ENCODE measurements at regions not wholly inside any gene's neighbourhood (a gene's known extent, or its start where the extent isn't known, plus 50 kb on each side); places are given as distances from the start of the nearest gene placed in this dataset.

DNA sequence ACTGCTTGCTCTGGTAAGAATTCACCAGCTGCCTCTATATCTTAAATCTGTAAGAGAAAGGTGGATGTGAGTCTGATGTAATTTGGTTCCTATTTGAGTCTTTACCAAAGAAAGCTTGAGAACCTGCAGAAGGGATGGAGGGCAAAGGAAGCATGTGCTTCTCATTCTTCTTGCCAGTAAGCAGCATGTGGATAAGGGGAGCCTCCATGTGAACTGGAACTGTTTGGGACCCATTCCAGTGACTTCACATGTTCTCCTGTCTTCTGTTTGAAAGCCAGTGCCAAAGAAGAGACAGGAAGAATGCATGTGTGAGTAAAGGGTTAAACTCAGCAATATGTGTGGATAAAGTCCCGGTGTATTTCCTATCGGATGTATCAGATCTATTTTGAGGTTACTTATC is 119.6 kb upstream of the ADGRL2 start:
- peak overlapping the region; percentile 99 for H2BK12ac ChIP-seq (ENCODE audit: low read depth, low read length)

More for the DNA sequence above, 119.6 kb upstream of the ADGRL2 start:
- Histone ChIP-seq H2BK15ac (ENCODE audit: low read length) (no peak overlapping the region), H3K9ac (replicated peaks in 1 of 4; ENCODE audit: extremely low read depth in 1 of 4, low read depth in 3 of 4, low read length in 3 of 4) (no peak overlapping the region), H2AK5ac (ENCODE audit: low read depth, low read length) (peak overlapping the region; percentile 97; the same call in 1 of the 2 replicates), H3K23ac (ENCODE audit: insufficient read length) (no peak overlapping the region), H2BK120ac (replicated peaks; ENCODE audit: low read depth, low read length) (peak overlapping the region; percentile 99), H3K9me3 (ENCODE audit: insufficient read depth in 2 of 2, low read depth in 1 of 2, low read length in 1 of 2) (no peaks in the 10 kb centered on the region; a peak in 1 of 4 replicates), H2AFZ (ENCODE audit: low read length) (no peak overlapping the region), H3K27me3 (replicated peaks in 1 of 4; ENCODE audit: control insufficient read depth in 3 of 4, extremely low read depth in 1 of 4, insufficient read depth in 3 of 4, low read length in 3 of 4) (no peaks in the 10 kb centered on the region), H3K27ac (ENCODE audit: low read depth, low read length) (peak overlapping the region; percentile 30; the same call in 1 of the 2 replicates), H4K91ac (replicated peaks; ENCODE audit: insufficient read length, low read length) (peak overlapping the region; percentile 58), H3K4me3 (ENCODE audit: extremely low read depth in 1 of 4, insufficient read depth in 2 of 4, low read depth in 3 of 4, low read length in 4 of 4) (no peak overlapping the region; a peak in 1 of 8 replicates), H3K36me3 (ENCODE audit: control insufficient read depth in 2 of 4, insufficient read depth in 4 of 4, low read length in 3 of 4) (peaks cover 0 to 2% (median 0%) of the 10 kb centered on the region in 4 experiments; a peak in 1 of 8 replicates), H4K20me1 (replicated peaks in 1 of 2; ENCODE audit: control insufficient read depth in 1 of 2, insufficient read depth in 2 of 2, low read length in 2 of 2) (no peaks in the 10 kb centered on the region), H4K5ac (ENCODE audit: insufficient read length, low read depth, low read length) (no peak overlapping the region), H3K4me1 (replicated peaks in 1 of 4; ENCODE audit: control insufficient read depth in 3 of 4, insufficient read depth in 4 of 4, low read length in 3 of 4) (peaks cover 5 to 27% (median 15%) of the 10 kb centered on the region in 4 experiments; a peak in 4 of 7 replicates), H3K79me2 (ENCODE audit: control insufficient read depth in 1 of 2, insufficient read depth in 2 of 2, low read length in 2 of 2) (no peaks in the 10 kb centered on the region), H3K14ac (ENCODE audit: insufficient read length) (no peak overlapping the region), H3K23me2 (ENCODE audit: low read depth, low read length) (0 out of 2 replicates have a peak, but pooled peaks cover 2% of the 10 kb centered on the region), H3K4me2 (ENCODE audit: insufficient read depth in 1 of 2, low read depth in 2 of 2, low read length in 2 of 2) (peak overlapping the region in 1 of 2 experiments; percentile 10; a peak in 2 of 4 replicates), H2BK5ac (ENCODE audit: low read depth, low read length) (peak overlapping the region; percentile 91), H3K18ac (ENCODE audit: extremely low read depth, low read length) (peak overlapping the region; percentile 84), H2BK20ac (ENCODE audit: low read length) (peak overlapping the region; percentile 96; the same call in 1 of the 2 replicates), H3K79me1 (ENCODE audit: low read depth, low read length) (no peaks in the 10 kb centered on the region), H3K4ac (replicated peaks; ENCODE audit: insufficient read length, low read depth, low read length) (peak overlapping the region; percentile 6), H4K8ac (ENCODE audit: extremely low read depth, insufficient read depth, low read length) (no peak overlapping the region), H3K56ac (replicated peaks; ENCODE audit: insufficient read length, low read depth, low read length) (no peak overlapping the region)
- no peak for FAIRE-seq
- CTCF ChIA-PET (ENCODE audit: partially characterized antibody): no interaction called here
- DNase-seq (ENCODE audit: low read depth in 1 of 2, low spot score in 2 of 2): no peak
- 67% methylated on average over 2 of the region's 2 CpGs; no CpG with 5 or more reads in 1 of the 2 experiments for WGBS, 2 experiments (ENCODE audit: extremely low coverage in 1 of 2, insufficient coverage in 1 of 2, insufficient read length in 1 of 2, insufficient replicate concordance in 2 of 2, low coverage in 1 of 2, low lambda C conversion rate in 2 of 2, missing lambda C conversion rate in 1 of 2)
- POLR2A ChIA-PET (ENCODE audit: partially characterized antibody): interaction anchor here (0.6 to 2.1 kb wide), 5 partner anchors 9 to 461 kb away, joined by 3 to 10 read pairs (median 3); partner anchors contain the start of gene ADGRL2
- TF ChIP-seq, protein P1, sequence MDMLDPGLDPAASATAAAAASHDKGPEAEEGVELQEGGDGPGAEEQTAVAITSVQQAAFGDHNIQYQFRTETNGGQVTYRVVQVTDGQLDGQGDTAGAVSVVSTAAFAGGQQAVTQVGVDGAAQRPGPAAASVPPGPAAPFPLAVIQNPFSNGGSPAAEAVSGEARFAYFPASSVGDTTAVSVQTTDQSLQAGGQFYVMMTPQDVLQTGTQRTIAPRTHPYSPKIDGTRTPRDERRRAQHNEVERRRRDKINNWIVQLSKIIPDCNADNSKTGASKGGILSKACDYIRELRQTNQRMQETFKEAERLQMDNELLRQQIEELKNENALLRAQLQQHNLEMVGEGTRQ (IDR thresholded peaks at IDR 0.05; ENCODE audit: low read length): no peak
- no peak for TF ChIP-seq EGR1 (IDR thresholded peaks at IDR 0.05; ENCODE audit: borderline replicate concordance, low read depth, low read length)
- no peak for TF ChIP-seq CBX5 (IDR thresholded peaks at IDR 0.05; ENCODE audit: low read depth, low read length)
- no peak for TF ChIP-seq POLR2A (IDR thresholded peaks at IDR 0.05; ENCODE audit: control extremely low read depth in 1 of 2, low read depth in 2 of 2, low read length in 2 of 2)
- TF ChIP-seq, protein P2, sequence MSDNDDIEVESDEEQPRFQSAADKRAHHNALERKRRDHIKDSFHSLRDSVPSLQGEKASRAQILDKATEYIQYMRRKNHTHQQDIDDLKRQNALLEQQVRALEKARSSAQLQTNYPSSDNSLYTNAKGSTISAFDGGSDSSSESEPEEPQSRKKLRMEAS (IDR thresholded peaks at IDR 0.05): peak; percentile 16; the same call in 1 of the 2 replicates
- TF ChIP-seq POLR2AphosphoS5 (IDR thresholded peaks at IDR 0.05; ENCODE audit: low read depth, low read length): no peak
- TF ChIP-seq YY1 (IDR thresholded peaks at IDR 0.05; ENCODE audit: low read depth, low read length): no peak
- TF ChIP-seq TBP (IDR thresholded peaks at IDR 0.05; ENCODE audit: low read depth, low read length): no peak

Data from H1 (cell line).